Thoracic aorta (tissue), 2 donors: ENCODE measurements at regions not wholly inside any gene's neighbourhood (a gene's known extent, or its start where the extent isn't known, plus 50 kb on each side); places are given as distances from the start of the nearest gene placed in this dataset.

Source experiments
- ATAC-seq: fragments of 150-250 bp; one replicate; pipeline ENCODE4 v1.8.0; 2017; ENCODE audit warnings: low read depth; ENCODE audit not compliant: insufficient number of reproducible peaks, low FRiP score
- DNase-seq: peaks from one replicate; pipeline ENCODE4 v3.0.0-alpha.2; 2020; ENCODE audit warnings: low spot score
- H3K27ac ChIP-seq, 2 donors: fragments of 200-600 bp; sonication (generic); 1 replicate in 1 of 2; 2 replicates in 1 of 2; pipeline ENCODE4 v1.5.1; 2016; ENCODE audit warnings: mild to moderate bottlenecking in 2 of 2, moderate library complexity in 2 of 2
- H3K27me3 ChIP-seq: fragments of 200-600 bp; sonication (generic); replicated peaks from 2 replicates; pipeline ENCODE4 v1.6.0; 2016; ENCODE audit warnings: mild to moderate bottlenecking; ENCODE audit not compliant: insufficient read depth
- H3K36me3 ChIP-seq: fragments of 200-600 bp; sonication (generic); one replicate; pipeline ENCODE4 v1.5.1; 2016
- H3K4me1 ChIP-seq, 2 donors: fragments of 200-600 bp; sonication (generic); 1 replicate in 1 of 2; 2 replicates in 1 of 2; pipeline versions ENCODE4 v1.5.1 to v1.6.0; 2016; ENCODE audit warnings: low read depth in 2 of 2, mild to moderate bottlenecking in 1 of 2; ENCODE audit not compliant: control insufficient read depth in 1 of 2
- H3K4me3 ChIP-seq: fragments of 200-600 bp; sonication (generic); 2 replicates; pipeline ENCODE4 v1.5.1; 2016; ENCODE audit warnings: mild to moderate bottlenecking
- H3K9me3 ChIP-seq: fragments of 200-600 bp; sonication (generic); 2 replicates; pipeline ENCODE4 v1.5.1; 2016
- TF ChIP-seq, protein P1 (sequence below): fragments of 200-600 bp; sonication (generic); IDR thresholded peaks from one replicate; pipeline ENCODE4 v1.5.1; 2019; ENCODE audit warnings: antibody characterized with exemption

DNA sequence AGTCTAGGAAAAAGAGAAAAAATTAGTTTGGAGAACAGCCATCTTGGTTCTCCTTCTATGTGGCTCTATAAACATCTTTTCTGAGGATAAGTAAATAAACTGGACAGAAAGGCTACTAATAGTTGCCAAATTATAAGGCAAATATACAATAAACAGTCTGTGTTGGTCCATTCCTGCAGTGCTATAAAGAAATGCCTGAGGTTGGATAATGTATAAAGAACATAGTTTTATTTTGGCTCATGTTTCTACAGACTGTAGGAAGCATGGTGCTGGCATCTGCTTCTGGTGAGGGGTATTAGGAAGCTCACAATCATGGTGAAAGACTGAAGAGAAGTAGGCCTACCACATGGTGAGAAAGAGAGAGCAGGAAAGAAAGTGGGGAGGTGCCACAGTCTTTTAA, 209.7 kb downstream of the MACC1 start:
- no peaks in the 10 kb centered on the region for H3K9me3 ChIP-seq
- H3K4me1 ChIP-seq = no peaks in the 10 kb centered on the region
- no peaks in the 10 kb centered on the region for H3K36me3 ChIP-seq
- no peak overlapping the region for H3K27ac ChIP-seq
- H3K27me3 ChIP-seq = no peaks in the 10 kb centered on the region
- H3K4me3 ChIP-seq = no peak overlapping the region
- no peak for ATAC-seq
- TF ChIP-seq, protein P1, sequence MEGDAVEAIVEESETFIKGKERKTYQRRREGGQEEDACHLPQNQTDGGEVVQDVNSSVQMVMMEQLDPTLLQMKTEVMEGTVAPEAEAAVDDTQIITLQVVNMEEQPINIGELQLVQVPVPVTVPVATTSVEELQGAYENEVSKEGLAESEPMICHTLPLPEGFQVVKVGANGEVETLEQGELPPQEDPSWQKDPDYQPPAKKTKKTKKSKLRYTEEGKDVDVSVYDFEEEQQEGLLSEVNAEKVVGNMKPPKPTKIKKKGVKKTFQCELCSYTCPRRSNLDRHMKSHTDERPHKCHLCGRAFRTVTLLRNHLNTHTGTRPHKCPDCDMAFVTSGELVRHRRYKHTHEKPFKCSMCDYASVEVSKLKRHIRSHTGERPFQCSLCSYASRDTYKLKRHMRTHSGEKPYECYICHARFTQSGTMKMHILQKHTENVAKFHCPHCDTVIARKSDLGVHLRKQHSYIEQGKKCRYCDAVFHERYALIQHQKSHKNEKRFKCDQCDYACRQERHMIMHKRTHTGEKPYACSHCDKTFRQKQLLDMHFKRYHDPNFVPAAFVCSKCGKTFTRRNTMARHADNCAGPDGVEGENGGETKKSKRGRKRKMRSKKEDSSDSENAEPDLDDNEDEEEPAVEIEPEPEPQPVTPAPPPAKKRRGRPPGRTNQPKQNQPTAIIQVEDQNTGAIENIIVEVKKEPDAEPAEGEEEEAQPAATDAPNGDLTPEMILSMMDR = no peak
- no peak for DNase-seq

DNA sequence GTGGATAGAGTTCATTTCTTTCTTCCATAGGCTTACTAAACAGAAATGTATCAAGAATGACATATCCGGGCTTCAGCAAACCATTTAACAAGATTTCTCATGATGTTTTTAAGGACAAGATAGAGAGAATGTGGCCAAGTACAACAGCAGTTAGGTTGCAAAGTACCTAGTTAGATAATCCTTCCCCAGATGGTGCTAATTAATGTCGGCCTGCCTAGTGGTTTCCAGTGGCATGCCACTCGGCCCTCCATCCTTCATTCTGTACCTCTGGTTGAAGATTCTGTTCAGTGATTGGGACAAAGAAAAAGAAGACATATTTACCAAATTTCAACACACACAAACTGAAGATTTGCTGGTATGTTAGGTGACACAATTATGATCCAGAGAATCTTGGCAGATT, 212.1 kb downstream of the MACC1 start:
- Histone ChIP-seq H3K9me3 (no peaks in the 10 kb centered on the region), H3K4me1 (no peaks in the 10 kb centered on the region), H3K4me3 (no peak overlapping the region), H3K27ac (no peak overlapping the region), H3K36me3 (no peaks in the 10 kb centered on the region), H3K27me3 (no peaks in the 10 kb centered on the region)
- TF ChIP-seq, protein P1 = no peak
- no peak for DNase-seq
- ATAC-seq = no peak

GRCh38 chr7:19999681-20000080, 217.5 kb downstream of the MACC1 start:
- TF ChIP-seq, protein P1 = no peak
- H3K27ac ChIP-seq = no peak overlapping the region
- DNase-seq (no peak), ATAC-seq (no peak)
- no peaks in the 10 kb centered on the region for H3K27me3 ChIP-seq
- H3K4me1 ChIP-seq = no peaks in the 10 kb centered on the region
- H3K36me3 ChIP-seq = no peaks in the 10 kb centered on the region
- H3K4me3 ChIP-seq = no peak overlapping the region
- no peaks in the 10 kb centered on the region for H3K9me3 ChIP-seq

- ATAC-seq (no peak), DNase-seq (no peak)
- no peak overlapping the region for H3K27ac ChIP-seq
- TF ChIP-seq, protein P1 = no peak
- no peak overlapping the region for H3K4me3 ChIP-seq
- H3K9me3 ChIP-seq = no peaks in the 10 kb centered on the region
- H3K4me1 ChIP-seq = no peaks in the 10 kb centered on the region
- no peaks in the 10 kb centered on the region for H3K27me3 ChIP-seq
- no peaks in the 10 kb centered on the region for H3K36me3 ChIP-seq
Measured at GRCh38 chr7:19991936-19992335, 218.5 kb upstream of the TMEM196 start.

GRCh38 chr7:19989906-19990305, 216.5 kb upstream of the TMEM196 start:
- Histone ChIP-seq H3K27ac (no peak overlapping the region), H3K27me3 (no peaks in the 10 kb centered on the region), H3K9me3 (no peaks in the 10 kb centered on the region), H3K4me1 (no peaks in the 10 kb centered on the region), H3K36me3 (no peaks in the 10 kb centered on the region), H3K4me3 (no peak overlapping the region)
- ATAC-seq (no peak), DNase-seq (no peak)
- TF ChIP-seq, protein P1 = no peak
